T-helper 1 cell treated with Interleukin-12 subunit alpha and Interleukin-12 subunit beta and Interleukin-4 antibody, amounts not matched to agents 30 ng/mL and 1 ng/mL, for 36 hours (primary cell): ENCODE measurements at regions not wholly inside any gene's neighbourhood (a gene's known extent, or its start where the extent isn't known, plus 50 kb on each side); places are given as distances from the start of the nearest gene placed in this dataset.

Experiments used
- intact Hi-C: fragments of 100-400 bp; cut with micrococcal nuclease; formaldehyde crosslinking; loops from one replicate; pipeline ENCODE4 v1.15.1; 2024

DNA sequence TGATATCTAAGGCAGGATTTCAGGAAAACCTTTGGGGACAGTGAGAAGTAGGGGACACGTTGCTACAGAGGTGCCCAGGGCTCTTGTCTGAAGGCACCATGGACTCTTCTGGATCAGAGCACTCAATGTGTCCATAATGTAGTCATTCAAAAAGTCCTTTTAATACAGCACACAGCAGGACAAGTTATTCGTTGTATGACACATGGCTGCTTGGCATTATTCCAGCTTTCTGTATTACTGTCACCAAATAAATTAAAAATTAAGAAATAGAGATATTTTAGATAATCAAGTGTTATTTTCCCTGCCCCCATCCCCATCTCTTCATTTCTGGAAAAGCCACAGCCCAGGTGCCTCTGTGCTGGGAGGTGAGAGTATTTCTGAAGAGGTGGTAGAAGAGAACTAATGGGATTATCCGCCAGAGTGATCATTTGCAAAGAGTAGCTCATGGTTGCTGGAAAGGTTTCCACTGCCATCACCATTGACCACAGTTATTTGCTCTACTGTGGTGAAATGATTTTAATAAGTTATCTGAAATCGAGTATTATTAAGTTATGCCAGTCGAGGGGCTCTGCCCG is 83.0 kb downstream of the CXCL12 start:
- intact Hi-C loops = no loop called here

- intact Hi-C loops = no loop called here
Observed at GRCh38 chr10:44300666-44301649, 83.9 kb downstream of the CXCL12 start.

- intact Hi-C loops = no loop called here
Observed at GRCh38 chr10:44298713-44299112, 86.2 kb downstream of the CXCL12 start.

DNA sequence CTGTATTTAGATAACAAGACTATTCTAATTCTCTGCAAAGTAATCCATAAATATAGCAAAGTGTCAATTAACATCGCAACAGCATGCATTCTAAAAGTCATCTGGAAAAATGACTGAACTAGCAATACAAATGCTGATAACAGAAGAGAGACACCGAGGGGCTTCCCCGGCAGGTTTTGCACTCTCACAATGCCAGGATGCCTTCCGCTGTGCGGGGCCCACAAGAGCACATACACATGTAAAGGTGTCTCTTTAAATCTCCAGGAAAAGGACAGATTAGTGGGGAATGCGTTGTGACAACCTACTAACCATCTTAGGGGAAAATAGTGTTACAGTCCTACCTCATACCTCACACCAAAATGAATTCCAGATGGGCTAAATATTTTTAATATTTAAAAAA is 86.9 kb downstream of the CXCL12 start:
- intact Hi-C loops = no loop called here

DNA sequence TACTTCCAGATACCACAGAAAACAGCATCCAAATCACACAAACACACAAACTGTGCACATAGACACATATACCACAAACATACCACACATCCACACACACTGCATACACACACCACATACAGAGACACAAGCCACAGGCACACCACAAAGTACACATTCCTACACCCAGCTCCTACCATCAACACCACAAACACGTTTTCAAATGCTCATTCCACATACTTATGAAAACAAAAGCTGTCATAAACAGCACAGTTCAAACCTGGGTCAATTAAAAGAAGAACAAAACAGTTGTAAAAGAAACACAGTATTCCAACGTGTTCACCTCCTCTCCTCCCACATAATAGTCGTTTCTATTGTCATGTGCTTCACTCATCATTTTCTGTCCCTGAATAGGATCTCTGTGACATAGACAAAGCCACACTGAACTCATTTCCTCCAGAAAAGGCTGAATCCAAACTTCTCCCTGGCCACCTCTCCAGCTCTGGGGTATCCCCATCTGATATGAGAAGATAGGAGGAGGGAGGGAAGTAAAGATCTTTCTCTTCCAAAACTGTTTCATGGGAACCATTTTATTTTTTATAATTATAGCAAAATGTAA is 89.2 kb downstream of the CXCL12 start:
- intact Hi-C loops = no loop called here

- intact Hi-C loops = no loop called here
Observed at GRCh38 chr10:44294726-44295412, 90.0 kb downstream of the CXCL12 start.

GRCh38 chr10:44293842-44294241 is 91.1 kb downstream of the CXCL12 start:
- intact Hi-C loops = no loop called here

GRCh38 chr10:44293306-44293778 is 91.6 kb downstream of the CXCL12 start:
- intact Hi-C loops = no loop called here

DNA sequence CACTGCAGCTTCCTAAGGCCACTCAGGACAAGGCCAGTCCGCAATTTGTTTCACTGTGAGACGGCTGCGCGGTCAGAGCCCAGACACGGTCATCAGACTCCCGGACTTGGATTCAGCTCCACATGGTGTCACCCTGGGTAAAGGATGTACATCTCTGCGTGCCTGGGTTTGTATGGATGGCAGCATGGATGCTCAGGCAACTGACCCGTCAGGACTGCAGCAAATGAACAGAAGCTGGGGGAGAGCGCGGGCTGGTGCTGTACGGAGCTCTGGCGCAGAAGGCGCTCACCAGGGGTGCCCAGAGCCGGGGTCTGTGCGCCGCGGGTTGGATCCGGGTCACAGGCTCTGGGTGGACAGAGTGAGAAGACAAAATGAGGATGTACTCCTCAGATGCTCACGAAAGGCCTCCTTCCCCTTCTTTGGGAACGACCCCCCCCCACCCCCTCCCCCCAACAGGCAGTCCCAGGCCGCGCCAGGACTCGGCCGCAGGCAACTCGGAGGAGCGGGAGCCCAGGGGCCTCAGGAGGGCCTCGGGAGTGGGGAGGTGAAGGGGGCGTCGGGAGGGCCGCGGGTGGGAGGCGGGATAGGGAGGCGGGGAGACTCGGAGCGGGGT is 92.4 kb downstream of the CXCL12 start:
- intact Hi-C loops = no loop called here

DNA sequence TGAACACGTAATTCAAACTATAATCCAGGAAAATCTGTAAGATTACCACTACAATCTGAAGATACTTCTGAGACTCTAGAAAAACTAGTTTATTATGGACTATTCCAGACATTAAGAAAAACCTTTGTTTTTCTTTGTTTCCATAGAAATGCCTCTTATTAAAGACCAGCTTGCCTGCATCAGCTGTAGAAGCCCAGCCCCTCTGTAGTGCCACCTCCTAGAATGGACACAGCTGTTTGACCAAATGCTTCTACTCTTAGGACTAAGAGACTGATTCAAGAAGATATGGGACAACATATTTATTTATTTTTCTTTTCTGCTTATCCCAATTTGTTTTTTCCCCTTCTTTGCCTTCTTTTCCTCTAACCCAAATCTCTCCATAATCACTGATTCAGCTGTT is 93.8 kb downstream of the CXCL12 start:
- intact Hi-C loops = no loop called here

GRCh38 chr10:44289125-44289524 is 95.8 kb downstream of the CXCL12 start:
- intact Hi-C loops = no loop called here

- intact Hi-C loops = no loop called here
Observed at GRCh38 chr10:44287408-44287807, 97.5 kb downstream of the CXCL12 start.

GRCh38 chr10:44284198-44285084 is 100.5 kb downstream of the CXCL12 start:
- intact Hi-C loops = no loop called here

DNA sequence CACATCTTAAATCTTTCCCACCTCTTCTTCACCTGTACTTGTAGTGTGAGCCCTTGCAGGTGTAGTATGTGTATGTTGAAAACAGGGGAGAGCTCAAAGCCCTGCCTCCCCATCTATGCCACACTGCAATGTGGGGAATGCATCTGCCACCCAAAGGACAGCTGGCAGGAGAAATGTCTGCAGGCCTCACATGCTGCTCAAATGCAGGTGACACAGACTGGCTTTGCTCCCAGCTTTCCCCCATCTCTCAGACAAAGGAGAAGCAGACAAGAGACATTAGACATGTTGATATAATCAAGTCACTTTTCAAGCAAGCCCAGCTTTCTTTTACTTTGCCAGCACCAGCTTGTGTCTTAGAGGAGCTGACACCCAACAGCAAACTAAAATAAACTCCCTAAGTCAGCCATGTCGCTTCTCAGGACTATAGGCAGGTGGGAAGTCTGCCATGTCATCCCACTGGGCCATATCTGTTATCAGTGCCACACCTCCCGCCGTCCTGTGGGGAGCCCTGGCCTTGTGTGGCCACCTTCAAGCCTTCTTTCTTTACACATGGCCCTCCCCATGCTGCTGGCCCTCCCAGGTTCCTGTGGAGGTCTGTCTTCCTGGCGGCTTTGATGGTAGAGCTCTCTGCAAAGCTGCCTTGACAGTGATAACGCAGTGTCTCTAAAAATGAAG is 102.1 kb downstream of the CXCL12 start:
- intact Hi-C loops = no loop called here

DNA sequence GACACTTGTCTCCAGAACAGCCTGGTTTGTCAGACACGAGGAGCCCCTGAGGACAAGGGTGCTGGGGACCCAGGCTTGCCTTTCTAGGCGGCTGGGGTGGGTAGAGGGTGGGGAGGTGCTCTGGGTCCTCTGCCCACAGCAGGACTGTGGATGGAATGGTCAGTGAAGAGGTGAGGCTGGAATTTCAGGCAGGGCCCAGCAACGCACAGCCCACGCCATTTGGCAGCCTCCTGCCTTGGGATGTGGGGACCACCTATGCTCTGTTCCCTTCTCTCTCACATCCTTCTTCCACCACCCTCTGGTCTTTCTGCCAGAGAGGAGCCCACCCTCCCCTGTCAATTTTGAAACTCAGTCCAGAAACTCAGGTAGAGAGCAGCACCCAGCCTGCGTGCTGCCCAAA is 103.2 kb downstream of the CXCL12 start:
- intact Hi-C loops = no loop called here

DNA sequence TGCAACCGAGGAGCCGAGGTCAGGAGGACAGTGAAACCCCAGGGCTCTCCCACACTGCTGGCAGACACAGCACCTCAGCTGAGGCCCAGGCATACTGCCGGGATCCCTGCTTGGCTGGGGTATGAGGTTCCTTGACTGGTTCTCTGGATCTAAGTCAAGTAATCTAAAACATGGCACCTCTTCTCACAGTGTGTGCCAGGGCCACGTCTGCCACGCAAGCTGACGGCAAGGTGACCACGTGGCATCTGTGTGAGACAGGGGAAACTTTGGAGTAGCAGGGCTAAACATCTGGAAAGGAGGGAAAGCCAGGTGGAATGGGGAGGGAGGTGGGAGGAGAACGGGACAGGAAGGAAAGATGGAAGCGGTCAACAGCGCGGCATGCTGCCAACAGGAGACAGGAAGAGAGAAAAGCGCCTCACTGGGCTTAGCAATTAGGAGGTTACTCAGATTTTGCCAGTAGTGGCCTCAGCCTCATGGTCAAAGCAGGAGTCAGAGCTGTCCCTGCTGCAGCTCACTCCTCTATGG is 103.7 kb downstream of the CXCL12 start:
- intact Hi-C loops = no loop called here

- intact Hi-C loops = no loop called here
Observed at GRCh38 chr10:44280226-44281014, 104.5 kb downstream of the CXCL12 start.

DNA sequence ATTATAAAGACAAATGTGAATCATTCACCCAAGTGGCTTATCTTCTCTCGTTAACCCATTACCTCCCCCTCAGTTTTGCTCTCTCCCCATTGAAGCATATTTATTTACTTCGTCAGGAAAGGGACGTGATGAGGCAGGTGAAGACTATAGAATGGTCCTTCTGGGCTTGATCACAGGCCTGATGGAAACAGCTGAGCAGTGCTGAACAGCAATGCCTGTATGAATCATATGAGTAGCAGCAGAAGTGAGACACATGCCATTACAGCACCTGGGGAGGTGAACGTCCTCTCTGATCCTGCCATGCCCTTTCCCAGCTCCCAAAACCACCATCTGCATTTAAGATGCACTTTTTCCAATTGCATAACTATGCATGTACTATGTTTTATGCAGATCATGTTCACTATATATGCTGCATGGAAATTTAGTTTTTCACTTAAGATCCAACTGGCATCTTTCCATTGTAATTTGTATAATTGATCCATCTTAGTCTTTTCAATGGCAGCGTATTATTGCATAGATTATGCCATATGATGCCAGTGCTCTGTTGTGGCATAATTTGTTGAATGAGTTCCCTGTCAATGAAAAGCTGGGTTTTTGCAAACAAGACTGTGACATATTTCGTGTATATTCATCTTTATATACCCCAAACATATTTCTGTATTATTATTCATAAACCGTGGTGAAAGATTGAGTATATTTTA is 105.3 kb downstream of the CXCL12 start:
- intact Hi-C loops = no loop called here
